K562 (cell line): ENCODE measurements at regions not wholly inside any gene's neighbourhood (a gene's known extent, or its start where the extent isn't known, plus 50 kb on each side); places are given as distances from the start of the nearest gene placed in this dataset.
A peak's percentile ranks its signal among the peaks of the same experiment; 100 is the strongest.

Experiments used
- ATAC-seq: fragments of 200-7000 bp; cut with Tn5 transposase; 3 replicates; pipeline ENCODE4 v1.9.1; 2020; ENCODE audit warnings: moderate library complexity
- BruUV-seq: library from RNA; stranded (reverse); fragments of 400-500 nt; replicated peaks from 2 replicates; lab custom pipeline; 2021; lab: Mats Ljungman, UMichigan
- CTCF ChIA-PET: fragments of 300-600 bp; formaldehyde crosslinking; extraction: SDS; loops from one replicate; lab custom pipeline; 2021; ENCODE audit warnings: low intra/inter-chr PET ratio; lab: Yijun Ruan, JAX
- POLR2A ChIA-PET: fragments of 300-600, 350-650 bp; sonication (Branson Sonifier 250); formaldehyde crosslinking; extraction: SDS; loops from one replicate; lab custom pipeline; 2021; ENCODE audit warnings: antibody characterized with exemption, inconsistent platforms; lab: Yijun Ruan, JAX
- DNase-seq, 4 experiments: peaks; one replicate each; pipeline versions ENCODE4 v3.0.0 to v3.0.0-alpha.2; 2011 to 2018; ENCODE audit warnings: low spot score in 3 of 4, mixed read lengths in 3 of 4; ENCODE audit errors: extremely low read depth in 1 of 4
- FAIRE-seq: peaks from 2 replicates; lab custom pipeline; 2011; peaks lifted over from hg19 to GRCh38; lab: Jason Lieb, UNC
- H2AFZ ChIP-seq: 2 replicates; pipeline ENCODE4 v1.6.0; 2011; ENCODE audit warnings: low read depth, low read length, control low read depth, inconsistent platforms
- H3K27ac ChIP-seq: fragments of 200-600 bp; 3 replicates; pipeline ENCODE4 v1.8.0; 2011; ENCODE audit warnings: low read depth, mild to moderate bottlenecking, control low read depth, inconsistent platforms, low read length, moderate library complexity, mixed read lengths; ENCODE audit errors: extremely low read depth
- H3K27me3 ChIP-seq, 2 experiments: fragments of 300-600 bp in 1 of 2; 2 replicates in 1 of 2; 3 replicates in 1 of 2; pipeline versions ENCODE4 v1.6.0 to v1.8.0; 2011; ENCODE audit warnings: inconsistent platforms in 2 of 2, low read length in 2 of 2, mild to moderate bottlenecking in 1 of 2, mixed read lengths in 1 of 2, moderate library complexity in 1 of 2; ENCODE audit not compliant: control insufficient read depth in 2 of 2, insufficient read depth in 2 of 2
- H3K36me3 ChIP-seq: fragments of 300-600 bp; 3 replicates; pipeline ENCODE4 v1.8.0; 2011; ENCODE audit warnings: mild to moderate bottlenecking, low read length, inconsistent platforms; ENCODE audit not compliant: control insufficient read depth, insufficient read depth
- H3K4me1 ChIP-seq, 2 experiments: fragments of 200-600 bp in 1 of 2; replicated peaks in 1 of 2; 2 replicates in 1 of 2; 3 replicates in 1 of 2; pipeline versions ENCODE4 v1.5.1 to v1.8.0; 2011; ENCODE audit warnings: inconsistent platforms in 2 of 2, low read length in 2 of 2, mild to moderate bottlenecking in 1 of 2, mixed read lengths in 1 of 2, moderate library complexity in 1 of 2; ENCODE audit not compliant: control insufficient read depth in 2 of 2, insufficient read depth in 2 of 2
- H3K4me2 ChIP-seq: 2 replicates; pipeline ENCODE4 v1.6.1; 2011; ENCODE audit warnings: low read length, control low read depth, inconsistent platforms, mixed read lengths; ENCODE audit not compliant: insufficient read depth
- H3K4me3 ChIP-seq: fragments of 200-600 bp; sonication (generic), shearing (Covaris generic); 2 replicates; pipeline ENCODE4 v1.5.1; 2016; ENCODE audit warnings: control low read depth, inconsistent platforms
- H3K79me2 ChIP-seq: fragments of 200-600 bp; 3 replicates; pipeline ENCODE4 v1.8.0; 2011; ENCODE audit warnings: low read length, inconsistent platforms; ENCODE audit not compliant: control insufficient read depth, insufficient read depth
- H3K9ac ChIP-seq, 2 experiments: 2 replicates each; pipeline versions ENCODE4 v1.6.0 to v1.6.1; 2011; ENCODE audit warnings: low read depth in 2 of 2, low read length in 2 of 2, control low read depth in 1 of 2, inconsistent platforms in 1 of 2, mild to moderate bottlenecking in 1 of 2, mixed read lengths in 1 of 2; ENCODE audit not compliant: insufficient read depth in 1 of 2
- H3K9me1 ChIP-seq: one replicate; pipeline ENCODE4 v1.6.0; 2011; ENCODE audit warnings: inconsistent platforms, mild to moderate bottlenecking, low read length, moderate library complexity; ENCODE audit not compliant: control insufficient read depth, insufficient read depth
- H3K9me3 ChIP-seq: replicated peaks from 2 replicates; pipeline ENCODE4 v1.5.1; 2011; ENCODE audit warnings: low read depth, low read length, inconsistent platforms; ENCODE audit not compliant: control insufficient read depth, insufficient read depth
- H4K20me1 ChIP-seq: replicated peaks from 2 replicates; pipeline ENCODE4 v1.6.1; 2011; ENCODE audit warnings: low read length, inconsistent platforms, mixed read lengths; ENCODE audit not compliant: control insufficient read depth, insufficient read depth
- BRD4 ChIP-seq: fragments of 200-600 bp; sonication (generic); IDR thresholded peaks from 2 replicates; pipeline ENCODE4 v1.6.1; 2017; ENCODE audit warnings: inconsistent platforms
- CHD2 ChIP-seq: IDR thresholded peaks from 2 replicates; pipeline ENCODE4 v1.6.1; 2011; ENCODE audit warnings: low read depth, low read length
- GATA2 ChIP-seq: sonication (generic); formaldehyde crosslinking; IDR thresholded peaks from 2 replicates; pipeline ENCODE4 v1.4.0; 2020; ENCODE audit warnings: mild to moderate bottlenecking, missing genetic modification reagents
- HDGF ChIP-seq: fragments of 450-650 bp; IDR thresholded peaks from 2 replicates; pipeline ENCODE4 v1.6.1; 2016
- IRF2 ChIP-seq: sonication (generic); formaldehyde crosslinking; IDR thresholded peaks from 2 replicates; pipeline ENCODE4 v1.8.1; 2022; ENCODE audit warnings: mild to moderate bottlenecking, missing genetic modification reagents
- KLF1 ChIP-seq: fragments of 450-650 bp; IDR thresholded peaks from 2 replicates; pipeline ENCODE4 v1.6.1; 2016; ENCODE audit warnings: missing genetic modification characterization, missing compliant biosample characterization
- MEIS2 ChIP-seq: fragments of 450-650 bp; IDR thresholded peaks from 2 replicates; pipeline ENCODE4 v1.6.1; 2014; ENCODE audit warnings: mild to moderate bottlenecking; ENCODE audit not compliant: partially characterized antibody
- NCOA1 ChIP-seq: fragments of 450-650 bp; IDR thresholded peaks from 2 replicates; pipeline ENCODE4 v1.6.1; 2016; ENCODE audit warnings: low read depth
- PHF8 ChIP-seq: fragments of 200-600 bp; sonication (generic); IDR thresholded peaks from 2 replicates; pipeline ENCODE4 v1.6.1; 2012; ENCODE audit warnings: mixed run types, mild to moderate bottlenecking, inconsistent platforms, low read length, moderate library complexity, borderline replicate concordance
- RAD51 ChIP-seq: fragments of 450-650 bp; IDR thresholded peaks from 2 replicates; pipeline ENCODE4 v1.7.1; 2016; ENCODE audit warnings: low read depth, mild to moderate bottlenecking, borderline replicate concordance
- RBM14 ChIP-seq: fragments of 200-400 bp; formaldehyde crosslinking; IDR thresholded peaks from 2 replicates; pipeline ENCODE4 v1.6.1; 2018; ENCODE audit warnings: low read depth, mild to moderate bottlenecking, low read length, moderate library complexity, borderline replicate concordance; ENCODE audit not compliant: insufficient read depth
- SIN3A ChIP-seq, 2 experiments: fragments of 150-350 bp in 1 of 2; IDR thresholded peaks; 2 replicates each; pipeline ENCODE4 v1.6.1; 2011 to 2016; ENCODE audit warnings: borderline replicate concordance in 2 of 2, low read depth in 2 of 2, low read length in 2 of 2, mild to moderate bottlenecking in 2 of 2, moderate library complexity in 2 of 2; ENCODE audit not compliant: control insufficient read depth in 1 of 2
- STAT5A ChIP-seq: IDR thresholded peaks from 2 replicates; pipeline ENCODE4 v1.6.1; 2012; ENCODE audit warnings: low read length, inconsistent platforms, borderline replicate concordance
- TCF3 ChIP-seq: sonication (generic); formaldehyde crosslinking; IDR thresholded peaks from 2 replicates; pipeline ENCODE4 v1.4.0; 2020; ENCODE audit warnings: mild to moderate bottlenecking, missing genetic modification reagents
- TCF7 ChIP-seq: sonication (generic); IDR thresholded peaks from 2 replicates; pipeline ENCODE4 v1.6.1; 2016; ENCODE audit warnings: antibody characterized with exemption, borderline replicate concordance
- ZNF140 ChIP-seq: fragments of 250-450 bp; sonication (Bioruptor Pico); IDR thresholded peaks from 2 replicates; pipeline ENCODE4 v1.8.0; 2021; ENCODE audit warnings: moderate library complexity, mild to moderate bottlenecking, inconsistent platforms
- ZNF175 ChIP-seq: fragments of 200-800 bp; sonication (Bioruptor generic); IDR thresholded peaks from 2 replicates; pipeline ENCODE4 v1.6.1; 2016; ENCODE audit warnings: low read depth, mild to moderate bottlenecking, missing genetic modification characterization, missing compliant biosample characterization
- WGBS: fragments of 100-300 bp; shearing (Covaris generic); methylation state at CpG from one replicate; pipeline ENCODE4 v1.1.6; 2016; ENCODE audit warnings: low coverage, mixed read lengths; ENCODE audit not compliant: insufficient coverage; ENCODE audit errors: missing lambda C conversion rate; 5-methylcytosine and 5-hydroxymethylcytosine counted together
- in situ Hi-C: fragments of 300-500 bp; cut with MboI; formaldehyde crosslinking; loops from 4 replicates; pipeline ENCODE4 v1.15.0; 2018; ENCODE audit warnings: inconsistent platforms, mixed read lengths
- intact Hi-C: fragments of 100-400 bp; cut with micrococcal nuclease; formaldehyde crosslinking; loops from 2 replicates; pipeline ENCODE4 v1.14.2; 2022
- TF ChIP-seq, protein P1 (sequence below): sonication (generic); formaldehyde crosslinking; IDR thresholded peaks from 2 replicates; pipeline ENCODE4 v1.8.0; 2022; ENCODE audit warnings: missing genetic modification reagents, mild to moderate bottlenecking, moderate library complexity, borderline replicate concordance
- TF ChIP-seq, protein P2 (sequence below): fragments of 200-800 bp; sonication (Bioruptor generic); IDR thresholded peaks from 2 replicates; pipeline ENCODE4 v1.6.1; 2017; ENCODE audit warnings: missing genetic modification characterization, missing compliant biosample characterization
- TF ChIP-seq, protein P3 (sequence below): fragments of 200-800 bp; sonication (Bioruptor generic); IDR thresholded peaks from 2 replicates; pipeline ENCODE4 v1.6.1; 2017; ENCODE audit warnings: missing genetic modification characterization, missing compliant biosample characterization

DNA sequence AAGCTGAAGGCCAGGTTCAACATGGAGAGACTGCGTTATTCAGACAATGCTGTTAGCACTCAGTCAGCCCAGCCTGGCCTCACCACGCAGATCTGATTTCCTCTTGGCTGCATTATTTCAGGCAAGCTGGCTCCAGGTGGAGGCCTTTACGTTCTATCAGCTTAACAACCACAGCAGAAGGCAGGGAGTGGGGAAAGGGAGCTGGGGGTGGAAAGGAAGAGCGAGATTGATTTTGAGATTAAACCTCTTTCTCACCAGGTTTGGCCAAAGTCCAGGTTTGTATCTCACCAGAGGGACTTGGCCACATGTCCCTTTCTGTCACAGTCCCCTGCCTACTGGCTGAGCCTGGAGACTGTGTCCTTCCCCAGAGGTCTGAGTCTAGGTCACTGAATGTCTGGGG is 543.7 kb upstream of the TMEM132C start (continued):
- TF ChIP-seq, protein P1, sequence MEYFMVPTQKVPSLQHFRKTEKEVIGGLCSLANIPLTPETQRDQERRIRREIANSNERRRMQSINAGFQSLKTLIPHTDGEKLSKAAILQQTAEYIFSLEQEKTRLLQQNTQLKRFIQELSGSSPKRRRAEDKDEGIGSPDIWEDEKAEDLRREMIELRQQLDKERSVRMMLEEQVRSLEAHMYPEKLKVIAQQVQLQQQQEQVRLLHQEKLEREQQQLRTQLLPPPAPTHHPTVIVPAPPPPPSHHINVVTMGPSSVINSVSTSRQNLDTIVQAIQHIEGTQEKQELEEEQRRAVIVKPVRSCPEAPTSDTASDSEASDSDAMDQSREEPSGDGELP: peak; percentile 34; the same call in 1 of the 2 replicates
- TF ChIP-seq GATA2 (CRISPR knock-in tag) (peak; percentile 49), HDGF (no peak)

DNA sequence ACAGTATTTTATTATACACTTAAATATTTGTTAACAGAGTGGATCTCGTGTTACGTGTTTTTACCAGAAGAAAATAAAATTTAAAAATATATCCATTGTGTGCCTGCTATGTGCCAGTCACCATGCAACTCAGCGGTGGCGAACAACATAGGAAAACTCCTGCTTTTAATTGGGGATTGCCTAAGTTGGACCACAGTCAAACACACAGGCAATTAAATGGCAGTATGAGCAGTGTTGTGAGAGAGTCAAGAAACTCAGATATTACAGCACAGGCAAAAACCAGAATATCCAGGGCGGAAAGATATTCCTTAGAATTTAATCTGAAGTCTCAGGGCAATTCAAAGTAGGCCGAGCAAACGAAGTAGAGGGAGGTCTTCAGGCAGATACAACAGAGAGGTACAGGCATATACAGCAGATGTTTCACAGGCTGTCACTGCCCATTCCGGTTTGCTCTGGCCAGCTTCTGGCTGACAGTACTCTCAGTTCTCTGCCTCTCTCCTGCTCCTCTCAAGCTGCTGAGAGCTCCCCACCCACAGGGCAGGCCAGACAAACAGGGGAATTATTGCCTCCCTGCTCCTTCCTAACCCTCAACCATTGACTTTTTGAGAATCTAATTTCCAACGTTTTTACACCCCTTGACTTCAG is 540.2 kb upstream of the TMEM132C start:
- FAIRE-seq: no peak
- TF ChIP-seq KLF1 (tag): no peak
- TF ChIP-seq MEIS2: no peak
- no peak for TF ChIP-seq ZNF140 (CRISPR knock-in tag)
- TF ChIP-seq, protein P2, sequence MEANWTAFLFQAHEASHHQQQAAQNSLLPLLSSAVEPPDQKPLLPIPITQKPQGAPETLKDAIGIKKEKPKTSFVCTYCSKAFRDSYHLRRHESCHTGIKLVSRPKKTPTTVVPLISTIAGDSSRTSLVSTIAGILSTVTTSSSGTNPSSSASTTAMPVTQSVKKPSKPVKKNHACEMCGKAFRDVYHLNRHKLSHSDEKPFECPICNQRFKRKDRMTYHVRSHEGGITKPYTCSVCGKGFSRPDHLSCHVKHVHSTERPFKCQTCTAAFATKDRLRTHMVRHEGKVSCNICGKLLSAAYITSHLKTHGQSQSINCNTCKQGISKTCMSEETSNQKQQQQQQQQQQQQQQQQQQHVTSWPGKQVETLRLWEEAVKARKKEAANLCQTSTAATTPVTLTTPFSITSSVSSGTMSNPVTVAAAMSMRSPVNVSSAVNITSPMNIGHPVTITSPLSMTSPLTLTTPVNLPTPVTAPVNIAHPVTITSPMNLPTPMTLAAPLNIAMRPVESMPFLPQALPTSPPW (CRISPR knock-in tag): no peak
- TF ChIP-seq NCOA1: no peak
- TF ChIP-seq TCF7: no peak
- TF ChIP-seq ZNF175 (CRISPR knock-in tag): no peak
- no peak for TF ChIP-seq SIN3A (IDR thresholded peaks at IDR 0.05; ENCODE audit: borderline replicate concordance in 2 of 2, control insufficient read depth in 1 of 2, low read depth in 2 of 2, low read length in 2 of 2)
- no peak for TF ChIP-seq STAT5A
- no peak for TF ChIP-seq TCF3 (CRISPR knock-in tag)
- TF ChIP-seq RBM14: no peak
- TF ChIP-seq IRF2 (CRISPR knock-in tag): no peak
- TF ChIP-seq, protein P3, sequence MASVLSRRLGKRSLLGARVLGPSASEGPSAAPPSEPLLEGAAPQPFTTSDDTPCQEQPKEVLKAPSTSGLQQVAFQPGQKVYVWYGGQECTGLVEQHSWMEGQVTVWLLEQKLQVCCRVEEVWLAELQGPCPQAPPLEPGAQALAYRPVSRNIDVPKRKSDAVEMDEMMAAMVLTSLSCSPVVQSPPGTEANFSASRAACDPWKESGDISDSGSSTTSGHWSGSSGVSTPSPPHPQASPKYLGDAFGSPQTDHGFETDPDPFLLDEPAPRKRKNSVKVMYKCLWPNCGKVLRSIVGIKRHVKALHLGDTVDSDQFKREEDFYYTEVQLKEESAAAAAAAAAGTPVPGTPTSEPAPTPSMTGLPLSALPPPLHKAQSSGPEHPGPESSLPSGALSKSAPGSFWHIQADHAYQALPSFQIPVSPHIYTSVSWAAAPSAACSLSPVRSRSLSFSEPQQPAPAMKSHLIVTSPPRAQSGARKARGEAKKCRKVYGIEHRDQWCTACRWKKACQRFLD (CRISPR knock-in tag): no peak
- TF ChIP-seq BRD4: no peak
- no peak for TF ChIP-seq RAD51
- no peak for TF ChIP-seq PHF8
- no peak for TF ChIP-seq CHD2

More for the DNA sequence above, 540.2 kb upstream of the TMEM132C start:
- H3K4me2 ChIP-seq: no peak overlapping the region
- no peak overlapping the region for H2AFZ ChIP-seq
- no peaks in the 10 kb centered on the region for H3K9me3 ChIP-seq
- no peaks in the 10 kb centered on the region for H3K36me3 ChIP-seq
- H3K9me1 ChIP-seq: no peaks in the 10 kb centered on the region
- H3K4me3 ChIP-seq: no peak overlapping the region
- no peaks in the 10 kb centered on the region for H3K27me3 ChIP-seq
- H4K20me1 ChIP-seq: no peaks in the 10 kb centered on the region
- CTCF ChIA-PET: no interaction called here
- H3K9ac ChIP-seq: no peak overlapping the region
- no peaks in the 10 kb centered on the region for H3K79me2 ChIP-seq
- DNase-seq (no peak), ATAC-seq (no peak)
- WGBS: 3% methylated on average over 9 of the region's 9 CpGs
- intact Hi-C loops: no loop called here
- BruUV-seq: no TSS peak
- POLR2A ChIA-PET: no interaction called here
- in situ Hi-C loops: no loop called here
- H3K27ac ChIP-seq: no peak overlapping the region
- no peaks in the 10 kb centered on the region for H3K4me1 ChIP-seq
